ENCODE measurements at regions not wholly inside any gene's neighbourhood (a gene's known extent, or its start where the extent isn't known, plus 50 kb on each side); places are given as distances from the start of the nearest gene placed in this dataset.

GRCh38 chr21:39124681-39125251 is 58.5 kb downstream of the PSMG1 start:
- Histone ChIP-seq H3K36me3 (no peaks in the 10 kb centered on the region), H3K27ac (no peak overlapping the region), H3K4me1 (ENCODE audit: control insufficient read depth in 1 of 2, insufficient read depth in 1 of 2, low read depth in 1 of 2, low read length in 1 of 2) (no peaks in the 10 kb centered on the region), H3K9me3 (no peaks in the 10 kb centered on the region), H3K27me3 (no peaks in the 10 kb centered on the region), H3K4me3 (ENCODE audit: low read depth in 1 of 2, low read length in 1 of 2) (no peak overlapping the region)
- TF ChIP-seq, protein P1, sequence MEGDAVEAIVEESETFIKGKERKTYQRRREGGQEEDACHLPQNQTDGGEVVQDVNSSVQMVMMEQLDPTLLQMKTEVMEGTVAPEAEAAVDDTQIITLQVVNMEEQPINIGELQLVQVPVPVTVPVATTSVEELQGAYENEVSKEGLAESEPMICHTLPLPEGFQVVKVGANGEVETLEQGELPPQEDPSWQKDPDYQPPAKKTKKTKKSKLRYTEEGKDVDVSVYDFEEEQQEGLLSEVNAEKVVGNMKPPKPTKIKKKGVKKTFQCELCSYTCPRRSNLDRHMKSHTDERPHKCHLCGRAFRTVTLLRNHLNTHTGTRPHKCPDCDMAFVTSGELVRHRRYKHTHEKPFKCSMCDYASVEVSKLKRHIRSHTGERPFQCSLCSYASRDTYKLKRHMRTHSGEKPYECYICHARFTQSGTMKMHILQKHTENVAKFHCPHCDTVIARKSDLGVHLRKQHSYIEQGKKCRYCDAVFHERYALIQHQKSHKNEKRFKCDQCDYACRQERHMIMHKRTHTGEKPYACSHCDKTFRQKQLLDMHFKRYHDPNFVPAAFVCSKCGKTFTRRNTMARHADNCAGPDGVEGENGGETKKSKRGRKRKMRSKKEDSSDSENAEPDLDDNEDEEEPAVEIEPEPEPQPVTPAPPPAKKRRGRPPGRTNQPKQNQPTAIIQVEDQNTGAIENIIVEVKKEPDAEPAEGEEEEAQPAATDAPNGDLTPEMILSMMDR (IDR thresholded peaks at IDR 0.05), result no peak

- H3K4me1 ChIP-seq (ENCODE audit: control insufficient read depth in 1 of 2, insufficient read depth in 1 of 2, low read depth in 1 of 2, low read length in 1 of 2), result no peaks in the 10 kb centered on the region
- TF ChIP-seq, protein P1 (IDR thresholded peaks at IDR 0.05), result no peak
- H3K36me3 ChIP-seq, result no peaks in the 10 kb centered on the region
- H3K27me3 ChIP-seq, result no peaks in the 10 kb centered on the region
- no peak overlapping the region for H3K27ac ChIP-seq
- no peaks in the 10 kb centered on the region for H3K9me3 ChIP-seq
- H3K4me3 ChIP-seq (ENCODE audit: low read depth in 1 of 2, low read length in 1 of 2), result no peak overlapping the region
Observed at GRCh38 chr21:39123375-39123774, 59.9 kb downstream of the PSMG1 start.

DNA sequence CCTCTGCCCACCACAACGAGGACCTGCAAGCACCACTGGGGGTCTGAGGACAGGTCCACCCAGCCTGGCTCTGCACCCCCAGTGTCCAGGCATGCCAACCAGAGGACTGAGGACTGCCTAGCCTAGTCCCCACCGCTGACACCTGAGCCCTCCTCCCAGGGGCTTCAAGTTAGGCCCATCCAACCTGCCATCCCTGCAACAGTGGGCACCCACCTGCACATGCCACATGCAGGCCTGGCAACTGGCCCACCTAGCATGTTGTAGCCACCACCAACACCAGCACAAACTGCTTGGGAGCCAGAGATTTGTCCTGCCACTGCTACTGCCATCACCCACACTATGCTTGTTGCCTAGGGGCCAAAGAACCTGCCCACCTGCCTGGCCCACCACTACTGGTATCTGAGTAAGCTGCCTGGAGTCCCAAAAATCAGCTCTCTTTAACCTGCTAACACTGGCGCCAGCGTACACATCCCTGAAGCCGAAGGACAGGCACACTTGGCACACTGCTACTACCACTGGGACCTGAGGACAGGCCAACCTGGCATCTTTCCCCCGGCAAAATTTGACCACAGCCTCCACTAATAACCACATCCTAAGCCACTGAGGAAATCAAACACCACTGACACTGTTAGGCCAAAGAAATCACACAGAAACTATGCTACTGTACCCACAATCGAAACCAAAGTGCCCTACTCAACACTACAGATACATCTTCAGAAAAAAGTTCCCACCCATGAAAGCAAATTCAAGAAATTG is 61.5 kb downstream of the PSMG1 start:
- Histone ChIP-seq H3K27ac (no peak overlapping the region), H3K4me1 (ENCODE audit: control insufficient read depth in 1 of 2, insufficient read depth in 1 of 2, low read depth in 1 of 2, low read length in 1 of 2) (no peaks in the 10 kb centered on the region), H3K4me3 (ENCODE audit: low read depth in 1 of 2, low read length in 1 of 2) (no peak overlapping the region), H3K36me3 (no peaks in the 10 kb centered on the region), H3K27me3 (no peaks in the 10 kb centered on the region), H3K9me3 (no peaks in the 10 kb centered on the region)
- TF ChIP-seq, protein P1 (IDR thresholded peaks at IDR 0.05), result no peak

- no peaks in the 10 kb centered on the region for H3K36me3 ChIP-seq
Observed at GRCh38 chr21:39120876-39121599, 62.2 kb downstream of the PSMG1 start.

GRCh38 chr21:39119891-39120290 is 63.4 kb downstream of the PSMG1 start:
- no peaks in the 10 kb centered on the region for H3K4me1 ChIP-seq (ENCODE audit: control insufficient read depth in 1 of 2, insufficient read depth in 1 of 2, low read depth in 1 of 2, low read length in 1 of 2)
- TF ChIP-seq, protein P1 (IDR thresholded peaks at IDR 0.05), result no peak
- H3K9me3 ChIP-seq, result no peaks in the 10 kb centered on the region
- H3K36me3 ChIP-seq, result no peaks in the 10 kb centered on the region
- H3K27me3 ChIP-seq, result no peaks in the 10 kb centered on the region
- no peak overlapping the region for H3K4me3 ChIP-seq (ENCODE audit: low read depth in 1 of 2, low read length in 1 of 2)
- H3K27ac ChIP-seq, result no peak overlapping the region

More at GRCh38 chr21:39120876-39121599, 62.2 kb downstream of the PSMG1 start:
- Histone ChIP-seq H3K9me3 (no peaks in the 10 kb centered on the region), H3K27ac (no peak overlapping the region), H3K4me3 (ENCODE audit: low read depth in 1 of 2, low read length in 1 of 2) (no peak overlapping the region), H3K27me3 (no peaks in the 10 kb centered on the region), H3K4me1 (ENCODE audit: control insufficient read depth in 1 of 2, insufficient read depth in 1 of 2, low read depth in 1 of 2, low read length in 1 of 2) (no peaks in the 10 kb centered on the region)
- TF ChIP-seq, protein P1 (IDR thresholded peaks at IDR 0.05), result no peak
